ENCODE measurements at regions not wholly inside any gene's neighbourhood (a gene's known extent, or its start where the extent isn't known, plus 50 kb on each side); places are given as distances from the start of the nearest gene placed in this dataset.

DNA sequence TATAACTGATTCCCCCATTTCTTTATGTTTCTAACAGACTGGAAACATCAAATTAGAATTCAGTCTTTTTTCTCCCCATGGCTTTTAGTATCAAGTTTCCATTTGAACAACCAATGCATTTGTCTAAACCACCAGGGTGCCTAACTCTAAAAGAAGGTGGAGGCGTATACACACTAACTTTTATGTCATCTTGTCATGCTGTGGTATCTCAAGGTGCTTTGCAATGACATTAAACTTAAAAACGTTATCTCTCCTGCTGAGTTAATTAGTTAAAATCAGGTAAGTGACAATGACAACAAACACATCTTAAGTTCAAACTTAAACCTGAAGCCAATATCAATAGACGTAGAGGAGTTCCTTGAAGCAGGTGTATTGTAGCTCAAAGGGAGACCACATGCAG lies 1001.7 kb downstream of the PCDH17 start:
- Histone ChIP-seq H3K36me3 (no peaks in the 10 kb centered on the region), H3K9me3 (ENCODE audit: low read depth) (no peaks in the 10 kb centered on the region), H3K27ac (no peak overlapping the region), H3K27me3 (no peaks in the 10 kb centered on the region), H3K4me1 (ENCODE audit: low read depth) (no peaks in the 10 kb centered on the region), H3K4me3 (no peak overlapping the region)
- TF ChIP-seq, protein P1, sequence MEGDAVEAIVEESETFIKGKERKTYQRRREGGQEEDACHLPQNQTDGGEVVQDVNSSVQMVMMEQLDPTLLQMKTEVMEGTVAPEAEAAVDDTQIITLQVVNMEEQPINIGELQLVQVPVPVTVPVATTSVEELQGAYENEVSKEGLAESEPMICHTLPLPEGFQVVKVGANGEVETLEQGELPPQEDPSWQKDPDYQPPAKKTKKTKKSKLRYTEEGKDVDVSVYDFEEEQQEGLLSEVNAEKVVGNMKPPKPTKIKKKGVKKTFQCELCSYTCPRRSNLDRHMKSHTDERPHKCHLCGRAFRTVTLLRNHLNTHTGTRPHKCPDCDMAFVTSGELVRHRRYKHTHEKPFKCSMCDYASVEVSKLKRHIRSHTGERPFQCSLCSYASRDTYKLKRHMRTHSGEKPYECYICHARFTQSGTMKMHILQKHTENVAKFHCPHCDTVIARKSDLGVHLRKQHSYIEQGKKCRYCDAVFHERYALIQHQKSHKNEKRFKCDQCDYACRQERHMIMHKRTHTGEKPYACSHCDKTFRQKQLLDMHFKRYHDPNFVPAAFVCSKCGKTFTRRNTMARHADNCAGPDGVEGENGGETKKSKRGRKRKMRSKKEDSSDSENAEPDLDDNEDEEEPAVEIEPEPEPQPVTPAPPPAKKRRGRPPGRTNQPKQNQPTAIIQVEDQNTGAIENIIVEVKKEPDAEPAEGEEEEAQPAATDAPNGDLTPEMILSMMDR (IDR thresholded peaks at IDR 0.05; ENCODE audit: low read depth, low read length), result no peak
- no peak for DNase-seq (ENCODE audit: low read depth in 1 of 2, low spot score in 1 of 2)

GRCh38 chr13:58655086-58655485 lies 1023.5 kb downstream of the PCDH17 start:
- TF ChIP-seq, protein P1 (IDR thresholded peaks at IDR 0.05; ENCODE audit: low read depth, low read length), result no peak
- no peak overlapping the region for H3K27ac ChIP-seq
- no peak for DNase-seq (ENCODE audit: low read depth in 1 of 2, low spot score in 1 of 2)
- no peaks in the 10 kb centered on the region for H3K9me3 ChIP-seq (ENCODE audit: low read depth)
- H3K4me3 ChIP-seq, result no peak overlapping the region
- no peaks in the 10 kb centered on the region for H3K27me3 ChIP-seq
- H3K36me3 ChIP-seq, result no peaks in the 10 kb centered on the region
- no peaks in the 10 kb centered on the region for H3K4me1 ChIP-seq (ENCODE audit: low read depth)

DNA sequence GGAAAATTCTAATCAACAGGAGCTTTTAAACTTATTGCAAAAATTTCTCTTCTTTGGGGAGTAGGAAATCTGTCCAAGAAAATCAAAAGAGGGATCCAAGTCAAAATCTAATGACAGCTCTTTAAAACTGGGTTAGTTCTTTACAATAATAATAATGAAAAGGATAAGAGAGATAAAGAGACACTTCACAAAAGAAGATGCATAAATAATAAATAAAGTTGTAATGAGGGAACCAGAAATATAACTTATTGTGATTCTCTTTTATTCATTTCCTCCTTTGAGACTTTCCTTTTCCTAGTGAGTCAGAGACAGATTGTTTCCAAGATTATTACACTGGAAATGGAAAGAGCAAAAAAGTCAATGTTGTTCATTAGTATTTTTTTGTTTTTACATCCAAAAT lies 1029.3 kb downstream of the PCDH17 start:
- TF ChIP-seq, protein P1 (IDR thresholded peaks at IDR 0.05; ENCODE audit: low read depth, low read length), result no peak
- Histone ChIP-seq H3K4me3 (no peak overlapping the region), H3K4me1 (ENCODE audit: low read depth) (no peaks in the 10 kb centered on the region), H3K36me3 (no peaks in the 10 kb centered on the region), H3K27me3 (no peaks in the 10 kb centered on the region), H3K27ac (no peak overlapping the region), H3K9me3 (ENCODE audit: low read depth) (no peaks in the 10 kb centered on the region)
- no peak for DNase-seq (ENCODE audit: low read depth in 1 of 2, low spot score in 1 of 2)

GRCh38 chr13:58666331-58666730 lies 1034.8 kb downstream of the PCDH17 start:
- TF ChIP-seq, protein P1 (IDR thresholded peaks at IDR 0.05; ENCODE audit: low read depth, low read length), result no peak
- Histone ChIP-seq H3K36me3 (no peaks in the 10 kb centered on the region), H3K9me3 (ENCODE audit: low read depth) (no peaks in the 10 kb centered on the region), H3K27me3 (no peaks in the 10 kb centered on the region), H3K4me1 (ENCODE audit: low read depth) (no peaks in the 10 kb centered on the region), H3K4me3 (no peak overlapping the region), H3K27ac (no peak overlapping the region)
- no peak for DNase-seq (ENCODE audit: low read depth in 1 of 2, low spot score in 1 of 2)

GRCh38 chr13:58667096-58667495 lies 1035.6 kb downstream of the PCDH17 start:
- Histone ChIP-seq H3K4me3 (no peak overlapping the region), H3K4me1 (ENCODE audit: low read depth) (no peaks in the 10 kb centered on the region), H3K9me3 (ENCODE audit: low read depth) (no peaks in the 10 kb centered on the region), H3K36me3 (no peaks in the 10 kb centered on the region), H3K27me3 (no peaks in the 10 kb centered on the region), H3K27ac (no peak overlapping the region)
- TF ChIP-seq, protein P1 (IDR thresholded peaks at IDR 0.05; ENCODE audit: low read depth, low read length), result no peak
- DNase-seq (ENCODE audit: low read depth in 1 of 2, low spot score in 1 of 2), result no peak

DNA sequence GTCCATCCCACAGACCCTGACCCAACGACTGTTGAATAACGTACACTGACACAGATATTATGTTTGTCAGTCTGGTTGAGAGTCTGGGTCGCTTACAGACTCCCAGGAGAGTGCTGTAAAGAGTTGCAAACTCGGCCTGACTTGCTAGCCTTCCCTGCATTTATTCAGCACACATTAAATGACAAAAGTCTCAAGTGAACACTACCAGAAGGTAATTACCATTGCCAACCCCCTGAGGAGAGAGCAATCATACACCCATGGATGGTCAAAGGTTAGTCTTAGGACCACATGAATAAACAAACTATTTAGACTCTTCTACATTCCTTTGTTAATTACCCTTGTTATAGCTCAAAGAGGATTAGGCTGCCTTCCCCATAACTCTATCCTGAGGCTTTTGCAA lies 1048.6 kb downstream of the PCDH17 start:
- Histone ChIP-seq H3K27ac (no peak overlapping the region), H3K36me3 (no peaks in the 10 kb centered on the region), H3K4me3 (no peak overlapping the region), H3K9me3 (ENCODE audit: low read depth) (no peaks in the 10 kb centered on the region), H3K4me1 (ENCODE audit: low read depth) (no peaks in the 10 kb centered on the region), H3K27me3 (no peaks in the 10 kb centered on the region)
- TF ChIP-seq, protein P1 (IDR thresholded peaks at IDR 0.05; ENCODE audit: low read depth, low read length), result no peak
- DNase-seq (ENCODE audit: low read depth in 1 of 2, low spot score in 1 of 2), result no peak
